ENCODE measurements at regions not wholly inside any gene's neighbourhood (a gene's known extent, or its start where the extent isn't known, plus 50 kb on each side); places are given as distances from the start of the nearest gene placed in this dataset.

DNA sequence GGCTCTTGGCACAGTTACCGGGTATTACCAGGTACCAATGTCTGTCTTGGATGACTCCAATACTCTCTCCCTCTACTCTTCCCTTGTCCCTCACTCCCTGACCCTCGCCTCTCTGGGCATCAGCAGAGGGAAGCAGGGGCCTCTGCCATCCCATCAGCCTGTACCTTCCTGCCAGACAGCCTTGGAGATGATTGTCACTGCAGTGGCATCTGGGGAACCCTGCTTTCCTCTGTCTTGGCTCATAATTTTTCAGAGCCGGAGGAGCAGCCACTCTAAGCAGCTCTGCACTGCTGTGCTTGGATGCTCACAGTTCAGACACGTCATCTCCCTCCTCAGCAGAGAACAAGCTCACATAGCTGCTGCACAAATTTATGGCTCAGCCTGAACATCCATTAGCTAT lies 274.1 kb downstream of the SMARCA2 start:
- H3K27ac ChIP-seq = no peak overlapping the region
- in situ Hi-C loops (cut with HindIII; ENCODE audit: low pct_ligation_motif_present, low sequenced_read_pairs) = no loop called here
- no peak overlapping the region for H3K4me3 ChIP-seq (ENCODE audit: low read depth, low read length)
- DNase-seq = no peak
- TF ChIP-seq, protein P1, sequence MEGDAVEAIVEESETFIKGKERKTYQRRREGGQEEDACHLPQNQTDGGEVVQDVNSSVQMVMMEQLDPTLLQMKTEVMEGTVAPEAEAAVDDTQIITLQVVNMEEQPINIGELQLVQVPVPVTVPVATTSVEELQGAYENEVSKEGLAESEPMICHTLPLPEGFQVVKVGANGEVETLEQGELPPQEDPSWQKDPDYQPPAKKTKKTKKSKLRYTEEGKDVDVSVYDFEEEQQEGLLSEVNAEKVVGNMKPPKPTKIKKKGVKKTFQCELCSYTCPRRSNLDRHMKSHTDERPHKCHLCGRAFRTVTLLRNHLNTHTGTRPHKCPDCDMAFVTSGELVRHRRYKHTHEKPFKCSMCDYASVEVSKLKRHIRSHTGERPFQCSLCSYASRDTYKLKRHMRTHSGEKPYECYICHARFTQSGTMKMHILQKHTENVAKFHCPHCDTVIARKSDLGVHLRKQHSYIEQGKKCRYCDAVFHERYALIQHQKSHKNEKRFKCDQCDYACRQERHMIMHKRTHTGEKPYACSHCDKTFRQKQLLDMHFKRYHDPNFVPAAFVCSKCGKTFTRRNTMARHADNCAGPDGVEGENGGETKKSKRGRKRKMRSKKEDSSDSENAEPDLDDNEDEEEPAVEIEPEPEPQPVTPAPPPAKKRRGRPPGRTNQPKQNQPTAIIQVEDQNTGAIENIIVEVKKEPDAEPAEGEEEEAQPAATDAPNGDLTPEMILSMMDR (IDR thresholded peaks at IDR 0.05; ENCODE audit: low read depth, low read length, missing control alignments) = no peak
- no peaks in the 10 kb centered on the region for H3K36me3 ChIP-seq (replicated peaks)
- H3K27me3 ChIP-seq (replicated peaks) = no peaks in the 10 kb centered on the region

GRCh38 chr9:2290382-2290781 lies 275.2 kb downstream of the SMARCA2 start:
- in situ Hi-C loops (cut with HindIII; ENCODE audit: low pct_ligation_motif_present, low sequenced_read_pairs) = no loop called here
- Histone ChIP-seq H3K4me3 (ENCODE audit: low read depth, low read length) (no peak overlapping the region), H3K27me3 (replicated peaks) (no peaks in the 10 kb centered on the region), H3K27ac (no peak overlapping the region), H3K36me3 (replicated peaks) (no peaks in the 10 kb centered on the region)
- TF ChIP-seq, protein P1 (IDR thresholded peaks at IDR 0.05; ENCODE audit: low read depth, low read length, missing control alignments) = no peak
- DNase-seq = no peak

- in situ Hi-C loops (cut with HindIII; ENCODE audit: low pct_ligation_motif_present, low sequenced_read_pairs) = no loop called here
- H3K27ac ChIP-seq = no peak overlapping the region
- DNase-seq = no peak
- no peaks in the 10 kb centered on the region for H3K36me3 ChIP-seq (replicated peaks)
- no peaks in the 10 kb centered on the region for H3K27me3 ChIP-seq (replicated peaks)
- H3K4me3 ChIP-seq (ENCODE audit: low read depth, low read length) = no peak overlapping the region
- TF ChIP-seq, protein P1 (IDR thresholded peaks at IDR 0.05; ENCODE audit: low read depth, low read length, missing control alignments) = no peak
Observed at GRCh38 chr9:2291980-2292704, 277.0 kb downstream of the SMARCA2 start.

GRCh38 chr9:2292733-2293132 lies 277.6 kb downstream of the SMARCA2 start:
- no peak for DNase-seq
- no peak overlapping the region for H3K27ac ChIP-seq
- H3K27me3 ChIP-seq (replicated peaks) = no peaks in the 10 kb centered on the region
- TF ChIP-seq, protein P1 (IDR thresholded peaks at IDR 0.05; ENCODE audit: low read depth, low read length, missing control alignments) = no peak
- no peak overlapping the region for H3K4me3 ChIP-seq (ENCODE audit: low read depth, low read length)
- in situ Hi-C loops (cut with HindIII; ENCODE audit: low pct_ligation_motif_present, low sequenced_read_pairs) = no loop called here
- no peaks in the 10 kb centered on the region for H3K36me3 ChIP-seq (replicated peaks)

DNA sequence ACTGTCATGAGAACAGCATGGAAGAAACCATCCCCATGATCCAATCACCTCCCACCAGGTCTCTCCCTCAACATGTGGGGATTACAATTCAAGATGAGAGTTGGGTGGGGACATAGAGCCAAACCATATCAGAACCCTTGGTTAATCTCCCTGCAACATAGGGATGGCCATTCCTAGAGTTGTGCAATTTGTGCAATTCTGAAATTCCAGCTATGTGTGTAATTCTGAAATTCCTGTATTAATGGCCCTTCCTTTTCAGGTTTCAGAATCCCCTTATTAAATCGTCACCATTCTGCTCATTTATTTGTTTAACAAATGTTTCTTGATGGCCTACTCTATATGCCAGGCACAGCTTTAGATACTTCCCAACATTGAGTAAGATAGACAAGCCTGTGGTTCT lies 282.6 kb downstream of the SMARCA2 start:
- H3K4me3 ChIP-seq (ENCODE audit: low read depth, low read length) = no peak overlapping the region
- no peaks in the 10 kb centered on the region for H3K36me3 ChIP-seq (replicated peaks)
- DNase-seq = no peak
- in situ Hi-C loops (cut with HindIII; ENCODE audit: low pct_ligation_motif_present, low sequenced_read_pairs) = no loop called here
- TF ChIP-seq, protein P1 (IDR thresholded peaks at IDR 0.05; ENCODE audit: low read depth, low read length, missing control alignments) = no peak
- H3K27me3 ChIP-seq (replicated peaks) = no peaks in the 10 kb centered on the region
- H3K27ac ChIP-seq = no peak overlapping the region

- TF ChIP-seq, protein P1 (IDR thresholded peaks at IDR 0.05; ENCODE audit: low read depth, low read length, missing control alignments) = no peak
- H3K27ac ChIP-seq = no peak overlapping the region
- DNase-seq = no peak
- in situ Hi-C loops (cut with HindIII; ENCODE audit: low pct_ligation_motif_present, low sequenced_read_pairs) = no loop called here
- no peaks in the 10 kb centered on the region for H3K27me3 ChIP-seq (replicated peaks)
- H3K36me3 ChIP-seq (replicated peaks) = no peaks in the 10 kb centered on the region
- H3K4me3 ChIP-seq (ENCODE audit: low read depth, low read length) = no peak overlapping the region
Observed at GRCh38 chr9:2298217-2298616, 283.1 kb downstream of the SMARCA2 start.

All from brain microvascular endothelial cell (primary cell).